ENCODE measurements at regions not wholly inside any gene's neighbourhood (a gene's known extent, or its start where the extent isn't known, plus 50 kb on each side); places are given as distances from the start of the nearest gene placed in this dataset.

- no peak for FAIRE-seq
- TF ChIP-seq PAX5 (IDR thresholded peaks at IDR 0.05; ENCODE audit: insufficient read depth, low read length, severe bottlenecking) (no peak), POLR2A (IDR thresholded peaks at IDR 0.05; ENCODE audit: low read depth, low read length) (no peak), POU2F2 (IDR thresholded peaks at IDR 0.05; ENCODE audit: low read depth, low read length) (no peak)
- DNase-seq (ENCODE audit: insufficient read length, low spot score): no peak
Measured at GRCh38 chr4:161167539-161167938, 996.3 kb downstream of the FSTL5 start.

DNA sequence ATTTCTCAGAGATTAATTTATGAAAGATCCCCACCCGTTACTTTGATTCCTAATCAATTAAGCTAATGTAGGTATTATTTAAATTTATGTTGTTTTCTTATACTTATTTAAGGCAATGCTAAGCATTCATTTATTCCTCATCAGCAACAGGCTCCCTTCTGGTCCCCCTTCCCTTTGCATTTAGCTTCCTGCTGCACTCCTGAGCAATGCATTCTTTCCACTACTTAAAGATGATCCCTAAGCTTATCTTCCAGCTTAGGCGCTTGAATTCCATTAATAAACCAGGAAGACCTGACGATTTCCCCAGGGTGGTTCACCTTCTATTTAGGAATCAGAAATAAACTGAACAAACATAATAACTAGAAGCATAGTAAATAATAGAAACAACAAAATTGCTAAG is 1003.1 kb downstream of the FSTL5 start:
- FAIRE-seq (no peak), DNase-seq (ENCODE audit: insufficient read length, low spot score) (no peak)
- TF ChIP-seq POU2F2 (IDR thresholded peaks at IDR 0.05; ENCODE audit: low read depth, low read length) (no peak), TAF1 (IDR thresholded peaks at IDR 0.05; ENCODE audit: low read depth, low read length) (no peak), POLR2A (IDR thresholded peaks at IDR 0.05; ENCODE audit: low read depth, low read length) (no peak), SPI1 (IDR thresholded peaks at IDR 0.05; ENCODE audit: low read depth, low read length) (no peak), POLR2AphosphoS5 (IDR thresholded peaks at IDR 0.05; ENCODE audit: low read depth, low read length) (no peak), PAX5 (IDR thresholded peaks at IDR 0.05; ENCODE audit: insufficient read depth, low read length, severe bottlenecking) (no peak)

DNA sequence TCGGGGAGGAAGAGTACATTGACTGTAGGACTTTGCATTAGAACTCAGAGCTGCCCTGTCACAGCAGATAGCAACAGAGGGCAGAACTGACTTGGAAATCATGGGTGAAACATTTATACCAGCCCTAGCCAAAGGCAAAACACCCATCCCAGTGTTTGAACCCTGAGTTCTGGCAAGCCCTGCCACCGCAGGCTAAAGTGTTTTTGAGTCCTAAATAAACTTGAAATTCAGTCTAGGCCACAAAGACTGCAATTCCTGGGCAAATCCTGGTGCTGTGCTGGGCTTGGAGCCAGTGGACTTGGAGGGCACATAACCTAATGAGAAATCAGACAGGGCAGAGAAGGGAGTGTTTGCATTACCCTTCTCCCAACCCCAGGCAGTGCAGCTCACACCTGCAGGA is 1015.7 kb downstream of the FSTL5 start:
- TF ChIP-seq PAX5 (IDR thresholded peaks at IDR 0.05; ENCODE audit: insufficient read depth, low read length, severe bottlenecking) (no peak), POLR2AphosphoS5 (IDR thresholded peaks at IDR 0.05; ENCODE audit: low read depth, low read length) (no peak), POU2F2 (IDR thresholded peaks at IDR 0.05; ENCODE audit: low read depth, low read length) (no peak), TAF1 (IDR thresholded peaks at IDR 0.05; ENCODE audit: low read depth, low read length) (no peak), POLR2A (IDR thresholded peaks at IDR 0.05; ENCODE audit: low read depth, low read length) (no peak), SPI1 (IDR thresholded peaks at IDR 0.05; ENCODE audit: low read depth, low read length) (no peak)
- no peak for FAIRE-seq
- DNase-seq (ENCODE audit: insufficient read length, low spot score): no peak

DNA sequence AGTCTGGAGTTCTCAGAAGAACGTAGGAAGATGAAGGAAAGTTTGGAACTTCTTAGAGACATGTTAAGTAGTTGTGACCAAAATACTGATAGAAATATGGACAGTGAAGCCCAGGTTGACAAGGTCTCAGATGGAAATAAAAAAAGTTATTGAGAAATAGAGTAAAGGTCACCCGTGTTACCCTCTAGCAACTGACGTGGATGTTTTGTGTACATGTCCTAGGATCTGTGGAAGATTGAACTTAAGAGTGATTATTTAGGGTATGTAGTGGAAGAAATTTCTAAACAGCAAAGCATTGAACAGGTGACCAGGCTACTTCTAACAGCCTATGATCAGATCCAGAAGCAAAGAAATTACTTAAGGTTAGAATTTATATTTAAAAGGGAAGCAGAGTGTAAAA is 1020.4 kb downstream of the FSTL5 start:
- FAIRE-seq: no peak
- no peak for DNase-seq (ENCODE audit: insufficient read length, low spot score)
- no peak for TF ChIP-seq POLR2AphosphoS5 (IDR thresholded peaks at IDR 0.05; ENCODE audit: low read depth, low read length)
- TF ChIP-seq SPI1 (IDR thresholded peaks at IDR 0.05; ENCODE audit: low read depth, low read length): no peak

DNA sequence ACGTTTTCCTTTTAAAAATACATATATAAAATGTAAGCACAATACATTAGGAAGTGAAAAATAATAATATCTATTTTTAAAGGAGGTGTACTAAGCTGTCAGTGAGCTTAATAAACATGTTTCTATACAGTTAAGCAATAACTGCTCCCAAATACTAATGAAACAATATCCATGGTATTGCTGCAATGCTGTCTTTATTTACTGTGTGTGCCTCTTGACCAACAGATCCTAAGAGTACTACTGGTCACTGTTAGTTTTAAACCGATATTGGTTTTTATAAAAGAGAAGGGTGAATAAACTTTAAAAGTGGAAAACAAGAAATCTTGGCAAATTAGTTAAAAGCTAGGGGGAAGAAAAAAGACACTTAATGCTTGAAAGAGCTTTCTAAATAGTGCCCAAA is 1029.0 kb downstream of the FSTL5 start:
- no peak for TF ChIP-seq POU2F2 (IDR thresholded peaks at IDR 0.05; ENCODE audit: low read depth, low read length)
- TF ChIP-seq POLR2AphosphoS5 (IDR thresholded peaks at IDR 0.05; ENCODE audit: low read depth, low read length): no peak
- no peak for TF ChIP-seq PAX5 (IDR thresholded peaks at IDR 0.05; ENCODE audit: insufficient read depth, low read length, severe bottlenecking)
- no peak for TF ChIP-seq POLR2A (IDR thresholded peaks at IDR 0.05; ENCODE audit: low read depth, low read length)
- TF ChIP-seq TAF1 (IDR thresholded peaks at IDR 0.05; ENCODE audit: low read depth, low read length): no peak
- no peak for TF ChIP-seq SPI1 (IDR thresholded peaks at IDR 0.05; ENCODE audit: low read depth, low read length)
- DNase-seq (ENCODE audit: insufficient read length, low spot score) (no peak), FAIRE-seq (no peak)

- DNase-seq (ENCODE audit: insufficient read length, low spot score): no peak
- no peak for FAIRE-seq
Measured at GRCh38 chr4:161133586-161134276, 1030.1 kb downstream of the FSTL5 start.

DNA sequence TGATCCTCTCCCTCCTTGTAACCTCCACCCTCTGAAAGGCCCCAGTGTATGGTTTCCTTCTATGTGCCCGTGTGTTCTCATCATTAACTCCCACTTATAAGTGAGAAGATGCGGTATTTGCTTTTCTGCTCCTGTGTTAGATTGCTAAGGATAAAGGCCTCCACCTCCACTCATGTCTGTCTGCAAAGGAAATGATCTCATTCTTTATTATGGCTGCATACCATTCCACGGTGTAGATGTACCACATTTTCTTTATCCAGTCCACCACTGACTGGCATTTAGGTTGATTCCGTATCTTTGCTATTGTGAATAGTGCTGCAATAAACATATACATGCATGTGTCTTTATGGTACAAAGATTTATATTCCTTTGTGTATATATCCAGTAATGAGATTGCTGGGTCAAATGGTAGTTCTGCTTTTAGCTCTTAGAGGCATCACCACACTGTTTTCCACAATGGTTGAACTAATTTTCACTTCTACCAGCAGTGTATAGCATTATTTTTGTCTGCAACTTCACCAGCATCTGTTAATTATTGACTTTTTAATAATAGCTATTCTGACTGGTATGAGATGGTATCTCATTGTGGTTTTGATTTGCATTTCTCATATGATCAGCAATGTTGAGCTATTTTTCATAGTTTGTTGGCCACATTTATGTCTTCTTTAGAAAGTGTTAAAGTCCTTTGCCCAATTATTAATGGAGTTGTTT is 1030.9 kb downstream of the FSTL5 start:
- DNase-seq (ENCODE audit: insufficient read length, low spot score) (no peak), FAIRE-seq (no peak)
- no peak for TF ChIP-seq PAX5 (IDR thresholded peaks at IDR 0.05; ENCODE audit: insufficient read depth, low read length, severe bottlenecking)
- no peak for TF ChIP-seq POLR2AphosphoS5 (IDR thresholded peaks at IDR 0.05; ENCODE audit: low read depth, low read length)
- no peak for TF ChIP-seq SPI1 (IDR thresholded peaks at IDR 0.05; ENCODE audit: low read depth, low read length)
- no peak for TF ChIP-seq POLR2A (IDR thresholded peaks at IDR 0.05; ENCODE audit: low read depth, low read length)
- TF ChIP-seq POU2F2 (IDR thresholded peaks at IDR 0.05; ENCODE audit: low read depth, low read length): no peak
- no peak for TF ChIP-seq TAF1 (IDR thresholded peaks at IDR 0.05; ENCODE audit: low read depth, low read length)

More at GRCh38 chr4:161133586-161134276, 1030.1 kb downstream of the FSTL5 start:
- TF ChIP-seq PAX5 (IDR thresholded peaks at IDR 0.05; ENCODE audit: insufficient read depth, low read length, severe bottlenecking): no peak
- no peak for TF ChIP-seq POU2F2 (IDR thresholded peaks at IDR 0.05; ENCODE audit: low read depth, low read length)
- TF ChIP-seq POLR2AphosphoS5 (IDR thresholded peaks at IDR 0.05; ENCODE audit: low read depth, low read length): no peak
- TF ChIP-seq POLR2A (IDR thresholded peaks at IDR 0.05; ENCODE audit: low read depth, low read length): no peak
- no peak for TF ChIP-seq SPI1 (IDR thresholded peaks at IDR 0.05; ENCODE audit: low read depth, low read length)
- TF ChIP-seq TAF1 (IDR thresholded peaks at IDR 0.05; ENCODE audit: low read depth, low read length): no peak

DNA sequence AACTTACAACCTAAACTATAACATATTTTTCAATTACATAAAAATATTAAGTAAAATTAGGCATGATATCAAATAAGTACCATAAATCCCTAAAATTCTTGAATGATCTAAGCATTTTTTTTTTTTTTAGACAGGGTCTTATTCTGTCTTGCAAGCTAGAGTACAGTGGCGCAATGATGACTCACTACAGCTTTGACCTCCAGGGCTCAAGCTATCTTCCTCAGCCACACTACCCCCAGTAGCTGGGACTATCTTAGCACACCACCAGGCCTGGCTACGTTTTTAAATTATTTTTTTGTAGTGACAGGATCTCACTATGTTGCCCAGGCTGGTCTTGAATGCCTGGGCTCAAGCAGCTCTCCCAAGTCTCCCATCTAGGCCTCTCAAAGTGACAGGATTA is 1042.3 kb downstream of the FSTL5 start:
- TF ChIP-seq POU2F2 (IDR thresholded peaks at IDR 0.05; ENCODE audit: low read depth, low read length): no peak
- TF ChIP-seq SPI1 (IDR thresholded peaks at IDR 0.05; ENCODE audit: low read depth, low read length): no peak
- TF ChIP-seq PAX5 (IDR thresholded peaks at IDR 0.05; ENCODE audit: insufficient read depth, low read length, severe bottlenecking): no peak
- TF ChIP-seq POLR2A (IDR thresholded peaks at IDR 0.05; ENCODE audit: low read depth, low read length): no peak
- TF ChIP-seq TAF1 (IDR thresholded peaks at IDR 0.05; ENCODE audit: low read depth, low read length): no peak
- TF ChIP-seq POLR2AphosphoS5 (IDR thresholded peaks at IDR 0.05; ENCODE audit: low read depth, low read length): no peak
- DNase-seq (ENCODE audit: insufficient read length, low spot score): no peak
- no peak for FAIRE-seq

GRCh38 chr4:161101881-161102280 is 1061.9 kb downstream of the FSTL5 start:
- FAIRE-seq: no peak
- no peak for TF ChIP-seq SPI1 (IDR thresholded peaks at IDR 0.05; ENCODE audit: low read depth, low read length)
- no peak for TF ChIP-seq POLR2A (IDR thresholded peaks at IDR 0.05; ENCODE audit: low read depth, low read length)
- TF ChIP-seq TAF1 (IDR thresholded peaks at IDR 0.05; ENCODE audit: low read depth, low read length): no peak
- TF ChIP-seq POLR2AphosphoS5 (IDR thresholded peaks at IDR 0.05; ENCODE audit: low read depth, low read length): no peak
- no peak for TF ChIP-seq POU2F2 (IDR thresholded peaks at IDR 0.05; ENCODE audit: low read depth, low read length)
- TF ChIP-seq PAX5 (IDR thresholded peaks at IDR 0.05; ENCODE audit: insufficient read depth, low read length, severe bottlenecking): no peak
- DNase-seq (ENCODE audit: insufficient read length, low spot score): no peak
